BJ (cell line): ENCODE measurements at regions not wholly inside any gene's neighbourhood (a gene's known extent, or its start where the extent isn't known, plus 50 kb on each side); places are given as distances from the start of the nearest gene placed in this dataset.

Source experiments
- CTCF ChIA-PET: fragments of 350-600 bp; formaldehyde crosslinking; extraction: SDS; loops from one replicate; lab custom pipeline; 2021; ENCODE audit warnings: antibody characterized with exemption, inconsistent platforms; lab: Yijun Ruan, JAX
- POLR2A ChIA-PET: fragments of 300-600 bp; sonication (Branson Sonifier 250); formaldehyde crosslinking; extraction: SDS; loops from one replicate; lab custom pipeline; 2021; ENCODE audit warnings: antibody characterized with exemption; lab: Charles Lee
- DNase-seq: peaks from one replicate; pipeline ENCODE4 v3.0.0-alpha.2; 2011; ENCODE audit warnings: low read depth
- H3K27me3 ChIP-seq: 2 replicates; pipeline ENCODE4 v1.6.0; 2011; ENCODE audit warnings: low read length; ENCODE audit not compliant: control insufficient read depth, insufficient read depth
- H3K36me3 ChIP-seq: 2 replicates; pipeline ENCODE4 v1.5.1; 2011; ENCODE audit warnings: low read length; ENCODE audit not compliant: control insufficient read depth, insufficient read depth
- H3K4me3 ChIP-seq: 2 replicates; pipeline ENCODE4 v1.5.1; 2011; ENCODE audit warnings: low read depth, mild to moderate bottlenecking, control low read depth, low read length
- CTCF ChIP-seq: IDR thresholded peaks from 2 replicates; pipeline ENCODE4 v1.5.1; 2011; ENCODE audit warnings: low read depth, mild to moderate bottlenecking, control low read depth, inconsistent platforms, low read length, moderate library complexity; ENCODE audit not compliant: insufficient read depth

- H3K36me3 ChIP-seq: no peaks in the 10 kb centered on the region
- POLR2A ChIA-PET: no interaction called here
- no peaks in the 10 kb centered on the region for H3K27me3 ChIP-seq
- peak; percentile 69 for DNase-seq
- TF ChIP-seq CTCF: no peak
- CTCF ChIA-PET: interaction anchor here (0.9 to 2.4 kb wide), 2 partner anchors 14 to 22 kb away, joined by 3 to 8 read pairs; no protein-coding TSS in a partner anchor
- H3K4me3 ChIP-seq: no peak overlapping the region
Measured at GRCh38 chr2:7685342-7686015, 768.3 kb downstream of the RNF144A start.

GRCh38 chr2:7686016-7686385 is 768.8 kb downstream of the RNF144A start:
- Histone ChIP-seq H3K36me3 (no peaks in the 10 kb centered on the region), H3K4me3 (no peak overlapping the region), H3K27me3 (no peaks in the 10 kb centered on the region)
- POLR2A ChIA-PET: no interaction called here
- CTCF ChIA-PET: interaction anchor here (0.9 to 2.4 kb wide), 2 partner anchors 15 to 22 kb away, joined by 3 to 8 read pairs; no protein-coding TSS in a partner anchor
- no peak for DNase-seq
- TF ChIP-seq CTCF: no peak

- POLR2A ChIA-PET: no interaction called here
- H3K27me3 ChIP-seq: no peaks in the 10 kb centered on the region
- H3K36me3 ChIP-seq: no peaks in the 10 kb centered on the region
- no peak overlapping the region for H3K4me3 ChIP-seq
- DNase-seq: no peak
- CTCF ChIA-PET: interaction anchor here (0.9 kb wide), 1 partner anchor 161 kb away, joined by 3 read pairs; no protein-coding TSS in a partner anchor
- TF ChIP-seq CTCF: no peak
Measured at GRCh38 chr2:7691961-7692656, 774.9 kb downstream of the RNF144A start.

GRCh38 chr2:7692657-7693161 is 775.5 kb downstream of the RNF144A start:
- CTCF ChIA-PET: interaction anchor here (0.9 kb wide), 1 partner anchor 161 kb away, joined by 3 read pairs; no protein-coding TSS in a partner anchor

More at GRCh38 chr2:7692657-7693161, 775.5 kb downstream of the RNF144A start:
- H3K36me3 ChIP-seq: no peaks in the 10 kb centered on the region
- POLR2A ChIA-PET: no interaction called here
- H3K4me3 ChIP-seq: no peak overlapping the region
- DNase-seq: peak; percentile 93
- no peak for TF ChIP-seq CTCF
- no peaks in the 10 kb centered on the region for H3K27me3 ChIP-seq
